ENCODE measurements at regions not wholly inside any gene's neighbourhood (a gene's known extent, or its start where the extent isn't known, plus 50 kb on each side); places are given as distances from the start of the nearest gene placed in this dataset.

DNA sequence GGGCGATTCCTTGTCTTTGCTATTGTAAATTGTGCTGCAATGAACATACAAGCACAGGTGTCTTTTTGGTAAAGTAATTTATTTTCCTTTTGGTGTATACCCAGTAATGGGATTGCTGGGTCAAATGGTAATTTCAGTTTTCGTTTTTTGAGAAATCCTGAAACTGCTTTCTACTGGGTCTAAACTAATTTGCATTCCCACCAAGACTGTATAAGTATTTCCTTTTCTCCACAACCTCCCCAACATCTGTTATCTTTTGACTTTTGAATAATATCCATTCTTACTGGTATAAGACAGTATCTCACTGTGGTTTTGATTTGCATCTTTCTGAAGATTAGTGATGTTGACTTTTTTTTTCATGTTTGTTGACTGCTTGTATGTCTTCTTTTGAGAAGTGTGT is 2506.0 kb downstream of the PCDH7 start:
- H3K27me3 Mint-ChIP-seq (ENCODE audit: unreplicated experiment) = no peaks in the 10 kb centered on the region
- H3K27ac Mint-ChIP-seq (ENCODE audit: unreplicated experiment) = no peak overlapping the region
- no TSS peak for BruUV-seq (replicated peaks)
- CTCF ChIA-PET = no interaction called here
- H3K9me3 Mint-ChIP-seq (ENCODE audit: low read depth, unreplicated experiment) = peaks cover 5% of the 10 kb centered on the region
- H3K4me3 Mint-ChIP-seq (ENCODE audit: low read depth, unreplicated experiment) = no peak overlapping the region
- no peaks in the 10 kb centered on the region for H3K36me3 Mint-ChIP-seq (ENCODE audit: insufficient read depth, unreplicated experiment)
- H3K4me1 Mint-ChIP-seq (ENCODE audit: low read depth, unreplicated experiment) = no peaks in the 10 kb centered on the region
- no peak for DNase-seq
- TF ChIP-seq, protein P1, sequence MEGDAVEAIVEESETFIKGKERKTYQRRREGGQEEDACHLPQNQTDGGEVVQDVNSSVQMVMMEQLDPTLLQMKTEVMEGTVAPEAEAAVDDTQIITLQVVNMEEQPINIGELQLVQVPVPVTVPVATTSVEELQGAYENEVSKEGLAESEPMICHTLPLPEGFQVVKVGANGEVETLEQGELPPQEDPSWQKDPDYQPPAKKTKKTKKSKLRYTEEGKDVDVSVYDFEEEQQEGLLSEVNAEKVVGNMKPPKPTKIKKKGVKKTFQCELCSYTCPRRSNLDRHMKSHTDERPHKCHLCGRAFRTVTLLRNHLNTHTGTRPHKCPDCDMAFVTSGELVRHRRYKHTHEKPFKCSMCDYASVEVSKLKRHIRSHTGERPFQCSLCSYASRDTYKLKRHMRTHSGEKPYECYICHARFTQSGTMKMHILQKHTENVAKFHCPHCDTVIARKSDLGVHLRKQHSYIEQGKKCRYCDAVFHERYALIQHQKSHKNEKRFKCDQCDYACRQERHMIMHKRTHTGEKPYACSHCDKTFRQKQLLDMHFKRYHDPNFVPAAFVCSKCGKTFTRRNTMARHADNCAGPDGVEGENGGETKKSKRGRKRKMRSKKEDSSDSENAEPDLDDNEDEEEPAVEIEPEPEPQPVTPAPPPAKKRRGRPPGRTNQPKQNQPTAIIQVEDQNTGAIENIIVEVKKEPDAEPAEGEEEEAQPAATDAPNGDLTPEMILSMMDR (IDR thresholded peaks at IDR 0.05; ENCODE audit: unreplicated experiment) = no peak
- intact Hi-C loops (cut with micrococcal nuclease; ENCODE audit: unreplicated experiment) = no loop called here

DNA sequence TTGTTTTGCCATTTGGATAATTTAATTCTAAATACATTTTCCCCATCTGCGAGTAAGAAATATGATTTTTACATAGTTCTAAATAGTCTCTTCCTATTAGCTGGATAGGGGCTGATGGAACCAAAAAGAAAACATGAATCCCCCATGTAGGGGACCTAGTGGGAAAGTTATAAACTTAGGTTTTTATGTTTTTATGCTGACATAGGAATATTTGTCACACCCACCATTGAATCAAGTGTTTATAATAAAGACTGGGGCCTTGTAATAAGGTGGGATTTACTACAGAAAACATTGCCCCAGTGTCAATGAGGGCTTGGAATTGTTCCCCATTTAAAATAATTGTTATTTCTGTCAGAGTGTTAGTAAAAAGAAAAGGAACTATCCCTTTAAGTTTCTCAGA is 2506.6 kb downstream of the PCDH7 start:
- CTCF ChIA-PET = no interaction called here
- H3K4me3 Mint-ChIP-seq (ENCODE audit: low read depth, unreplicated experiment) = no peak overlapping the region
- H3K36me3 Mint-ChIP-seq (ENCODE audit: insufficient read depth, unreplicated experiment) = no peaks in the 10 kb centered on the region
- no peak overlapping the region for H3K27ac Mint-ChIP-seq (ENCODE audit: unreplicated experiment)
- intact Hi-C loops (cut with micrococcal nuclease; ENCODE audit: unreplicated experiment) = no loop called here
- no peaks in the 10 kb centered on the region for H3K4me1 Mint-ChIP-seq (ENCODE audit: low read depth, unreplicated experiment)
- no peaks in the 10 kb centered on the region for H3K27me3 Mint-ChIP-seq (ENCODE audit: unreplicated experiment)
- BruUV-seq (replicated peaks) = no TSS peak
- DNase-seq = no peak
- peaks cover 5% of the 10 kb centered on the region for H3K9me3 Mint-ChIP-seq (ENCODE audit: low read depth, unreplicated experiment)
- TF ChIP-seq, protein P1 (IDR thresholded peaks at IDR 0.05; ENCODE audit: unreplicated experiment) = no peak

DNA sequence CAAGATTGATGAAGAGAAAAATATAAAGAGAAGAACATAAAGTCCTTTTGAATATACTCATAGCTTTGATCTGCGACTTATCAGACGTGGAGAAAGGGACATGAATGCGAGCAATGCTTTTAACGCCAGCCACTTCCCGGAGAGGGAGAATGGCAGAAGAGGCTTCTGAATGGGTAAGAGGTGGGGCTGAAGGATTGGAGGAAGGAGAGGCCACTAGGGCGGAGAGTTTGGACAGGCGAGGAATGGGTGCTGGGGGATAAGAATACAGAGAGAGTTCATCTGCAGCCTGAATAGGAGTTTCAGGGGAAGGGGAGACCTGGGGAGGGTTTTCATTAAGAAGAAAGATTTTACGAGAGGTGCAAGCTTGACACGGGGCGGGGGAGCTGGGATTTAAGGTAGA is 2534.9 kb downstream of the PCDH7 start:
- CTCF ChIA-PET = no interaction called here
- H3K27ac Mint-ChIP-seq (ENCODE audit: unreplicated experiment) = no peak overlapping the region
- no peak overlapping the region for H3K4me3 Mint-ChIP-seq (ENCODE audit: low read depth, unreplicated experiment)
- intact Hi-C loops (cut with micrococcal nuclease; ENCODE audit: unreplicated experiment) = no loop called here
- no peaks in the 10 kb centered on the region for H3K27me3 Mint-ChIP-seq (ENCODE audit: unreplicated experiment)
- H3K4me1 Mint-ChIP-seq (ENCODE audit: low read depth, unreplicated experiment) = no peaks in the 10 kb centered on the region
- H3K36me3 Mint-ChIP-seq (ENCODE audit: insufficient read depth, unreplicated experiment) = no peaks in the 10 kb centered on the region
- DNase-seq = no peak
- H3K9me3 Mint-ChIP-seq (ENCODE audit: low read depth, unreplicated experiment) = peaks cover 11% of the 10 kb centered on the region
- TF ChIP-seq, protein P1 (IDR thresholded peaks at IDR 0.05; ENCODE audit: unreplicated experiment) = no peak
- BruUV-seq (replicated peaks) = no TSS peak

DNA sequence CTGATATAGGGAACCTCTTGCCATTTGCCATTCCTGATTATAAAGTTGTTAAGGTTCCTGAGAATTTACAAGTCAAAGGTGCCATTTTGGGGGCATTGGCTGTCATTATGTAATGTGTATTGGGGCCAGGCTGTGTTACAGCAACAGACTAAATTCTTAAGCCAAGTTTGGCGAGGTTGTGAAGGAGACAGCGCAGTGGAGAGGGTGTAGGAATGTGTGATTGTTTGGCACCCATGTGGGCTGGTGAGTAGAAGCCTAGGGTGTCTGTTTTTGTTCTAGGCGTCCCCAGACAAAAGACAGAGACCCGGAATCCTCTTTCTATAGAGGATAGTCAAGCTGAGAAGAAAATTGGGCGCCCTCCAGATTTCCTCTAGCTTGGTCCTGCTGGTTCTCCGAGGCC is 2535.3 kb downstream of the PCDH7 start:
- Mint-ChIP-seq H3K4me1 (ENCODE audit: low read depth, unreplicated experiment) (no peaks in the 10 kb centered on the region), H3K36me3 (ENCODE audit: insufficient read depth, unreplicated experiment) (no peaks in the 10 kb centered on the region), H3K27ac (ENCODE audit: unreplicated experiment) (no peak overlapping the region), H3K4me3 (ENCODE audit: low read depth, unreplicated experiment) (no peak overlapping the region), H3K27me3 (ENCODE audit: unreplicated experiment) (no peaks in the 10 kb centered on the region), H3K9me3 (ENCODE audit: low read depth, unreplicated experiment) (peaks cover 13% of the 10 kb centered on the region)
- DNase-seq = no peak
- CTCF ChIA-PET = no interaction called here
- intact Hi-C loops (cut with micrococcal nuclease; ENCODE audit: unreplicated experiment) = no loop called here
- BruUV-seq (replicated peaks) = no TSS peak
- TF ChIP-seq, protein P1 (IDR thresholded peaks at IDR 0.05; ENCODE audit: unreplicated experiment) = no peak

DNA sequence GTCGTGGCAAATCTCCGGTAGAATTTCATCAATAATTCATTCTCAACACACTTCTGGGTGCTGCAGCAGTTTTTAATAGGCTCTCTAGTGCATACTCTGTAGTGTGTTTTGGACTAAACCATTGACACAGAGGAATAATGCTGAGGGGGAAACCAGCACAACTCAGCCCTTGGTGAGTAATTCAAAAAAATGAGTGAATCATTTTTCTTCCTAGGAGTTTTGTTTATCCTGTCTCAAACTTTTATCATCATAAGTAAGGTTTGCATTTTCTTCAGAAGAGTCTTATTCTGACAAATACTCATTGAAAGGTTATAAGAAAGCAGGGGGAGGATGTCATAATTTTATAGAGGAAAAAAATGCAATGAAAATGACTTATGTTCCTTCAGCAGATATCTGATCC is 2542.7 kb downstream of the PCDH7 start:
- no peak for DNase-seq
- no TSS peak for BruUV-seq (replicated peaks)
- intact Hi-C loops (cut with micrococcal nuclease; ENCODE audit: unreplicated experiment) = no loop called here
- Mint-ChIP-seq H3K4me3 (ENCODE audit: low read depth, unreplicated experiment) (no peak overlapping the region), H3K27me3 (ENCODE audit: unreplicated experiment) (no peaks in the 10 kb centered on the region), H3K36me3 (ENCODE audit: insufficient read depth, unreplicated experiment) (no peaks in the 10 kb centered on the region), H3K4me1 (ENCODE audit: low read depth, unreplicated experiment) (no peaks in the 10 kb centered on the region), H3K9me3 (ENCODE audit: low read depth, unreplicated experiment) (peaks cover 19% of the 10 kb centered on the region), H3K27ac (ENCODE audit: unreplicated experiment) (no peak overlapping the region)
- CTCF ChIA-PET = no interaction called here
- TF ChIP-seq, protein P1 (IDR thresholded peaks at IDR 0.05; ENCODE audit: unreplicated experiment) = no peak

Data from Calu3 (cell line).